ENCODE measurements at regions not wholly inside any gene's neighbourhood (a gene's known extent, or its start where the extent isn't known, plus 50 kb on each side); places are given as distances from the start of the nearest gene placed in this dataset.

DNA sequence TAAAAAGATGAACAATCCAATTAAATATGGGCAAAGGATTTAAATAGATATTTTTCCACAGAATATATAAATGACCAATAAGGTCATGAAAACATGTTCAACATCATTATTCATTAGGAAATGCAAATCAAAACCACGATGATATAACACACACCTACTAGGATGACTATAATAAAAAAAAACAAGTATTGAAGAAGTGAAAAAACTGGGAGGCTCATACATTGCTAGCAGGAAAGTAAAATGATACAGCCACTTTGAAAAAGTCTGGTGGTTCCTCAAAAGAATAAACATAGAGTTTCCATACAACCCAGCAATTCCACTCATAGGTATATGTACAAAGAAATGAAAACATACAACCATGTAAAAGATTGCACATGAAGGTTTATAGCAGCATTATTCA lies 75.7 kb upstream of the RAB4A start:
- no peak for DNase-seq (ENCODE audit: low read depth in 2 of 2, low spot score in 1 of 2)

DNA sequence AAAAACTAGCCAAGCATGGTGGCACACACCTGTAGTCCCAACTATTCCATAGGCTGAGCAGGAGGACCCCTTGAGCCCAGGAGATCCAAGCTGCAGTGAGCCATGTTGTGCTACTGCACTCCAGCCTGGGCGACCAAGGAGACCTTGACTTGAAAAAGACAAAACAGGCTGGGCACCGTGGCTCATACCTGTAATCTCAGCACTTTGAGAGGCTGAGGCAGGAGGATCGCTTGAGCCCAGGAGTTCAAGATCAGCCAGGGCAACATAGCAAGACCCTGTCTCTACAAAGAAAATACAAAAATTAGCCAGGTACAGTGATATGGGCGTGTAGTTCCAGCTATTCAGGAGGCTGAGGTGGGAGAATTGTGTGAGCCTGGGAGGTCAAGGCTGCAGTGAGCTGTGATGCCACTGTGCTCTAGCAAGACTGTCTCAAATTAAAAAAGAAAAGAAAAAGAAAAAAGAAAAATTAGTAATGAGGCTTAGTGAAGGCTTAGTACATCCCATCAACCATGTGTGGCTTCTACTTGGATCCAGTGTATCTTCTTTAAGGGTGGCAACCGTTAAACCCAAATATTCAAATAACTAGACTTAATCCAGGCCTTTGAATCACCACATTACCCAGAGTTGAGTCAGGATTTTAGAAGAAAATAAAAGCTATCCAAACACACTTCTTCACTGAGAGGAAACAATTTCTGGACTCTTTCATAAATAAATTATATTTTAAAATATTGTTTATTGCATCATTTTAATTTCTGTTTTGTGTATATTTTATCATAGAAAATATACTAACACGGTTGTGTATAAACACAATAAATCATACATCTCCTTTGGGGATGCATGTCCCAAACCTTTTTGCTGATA lies 74.3 kb upstream of the RAB4A start:
- no peak for DNase-seq (ENCODE audit: low read depth in 2 of 2, low spot score in 1 of 2)

DNA sequence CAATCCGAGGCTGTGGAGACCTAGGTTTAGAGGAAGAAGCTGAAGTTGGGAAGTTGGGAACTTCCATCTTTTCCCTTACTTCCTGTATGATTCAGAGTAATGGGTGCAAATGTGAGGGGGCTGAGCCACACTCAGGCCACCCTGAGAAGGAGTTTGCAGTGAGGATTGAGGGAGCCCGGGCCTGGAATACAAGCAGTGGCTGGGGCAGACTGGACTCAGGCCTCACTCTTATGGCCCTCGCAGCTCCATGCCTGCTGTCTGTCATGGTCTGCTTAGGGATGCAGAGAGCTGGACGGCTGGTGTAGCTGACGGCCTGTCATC lies 73.7 kb upstream of the RAB4A start:
- DNase-seq (ENCODE audit: low read depth in 2 of 2, low spot score in 1 of 2) = no peak

DNA sequence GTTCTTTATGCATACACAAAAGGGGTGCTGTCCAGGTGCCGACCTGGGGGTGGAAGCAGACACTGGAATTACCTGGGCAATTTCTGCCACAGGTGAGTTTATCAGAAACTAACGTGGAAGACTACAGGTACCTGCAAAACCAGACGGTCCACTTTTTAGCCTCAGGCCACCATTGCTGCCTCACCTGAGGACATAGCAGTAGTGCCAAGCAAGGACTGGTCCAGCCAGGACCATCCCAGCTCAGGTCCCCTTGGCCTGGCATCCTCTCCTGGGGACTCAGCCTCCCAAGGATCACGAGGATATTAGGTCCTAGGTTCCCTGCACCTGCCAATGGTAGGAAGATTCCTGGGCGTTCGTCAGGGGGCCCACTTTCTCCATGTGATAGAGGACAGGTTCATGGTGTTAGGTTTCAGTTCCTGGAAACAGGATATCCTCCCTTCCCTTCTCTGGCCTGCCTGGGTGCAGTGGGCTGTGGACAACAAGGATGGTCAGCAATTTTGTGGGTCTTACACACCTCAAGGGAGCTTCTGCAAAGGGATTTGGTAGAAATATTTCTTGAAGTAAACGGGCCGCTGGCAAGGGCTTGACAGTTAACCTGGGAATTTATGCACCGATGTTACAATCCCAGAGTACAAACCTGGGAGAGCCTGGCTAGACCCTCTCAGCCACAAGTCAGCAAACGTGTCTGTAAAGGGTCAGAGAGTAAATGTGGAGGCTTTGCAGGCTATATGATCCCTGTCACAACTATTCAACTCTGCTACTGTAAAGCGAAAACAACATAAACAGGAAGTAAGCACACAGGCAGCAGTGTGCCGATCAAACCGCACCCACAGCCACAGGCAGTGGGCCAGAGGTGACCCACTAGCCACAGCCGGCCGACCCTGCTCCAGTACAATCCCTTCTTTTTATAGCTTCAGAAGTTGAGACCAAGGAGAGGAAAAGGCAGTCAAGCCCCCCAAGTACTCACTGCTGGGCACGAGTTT lies 71.4 kb upstream of the RAB4A start:
- no peak for DNase-seq (ENCODE audit: low read depth in 2 of 2, low spot score in 1 of 2)

DNA sequence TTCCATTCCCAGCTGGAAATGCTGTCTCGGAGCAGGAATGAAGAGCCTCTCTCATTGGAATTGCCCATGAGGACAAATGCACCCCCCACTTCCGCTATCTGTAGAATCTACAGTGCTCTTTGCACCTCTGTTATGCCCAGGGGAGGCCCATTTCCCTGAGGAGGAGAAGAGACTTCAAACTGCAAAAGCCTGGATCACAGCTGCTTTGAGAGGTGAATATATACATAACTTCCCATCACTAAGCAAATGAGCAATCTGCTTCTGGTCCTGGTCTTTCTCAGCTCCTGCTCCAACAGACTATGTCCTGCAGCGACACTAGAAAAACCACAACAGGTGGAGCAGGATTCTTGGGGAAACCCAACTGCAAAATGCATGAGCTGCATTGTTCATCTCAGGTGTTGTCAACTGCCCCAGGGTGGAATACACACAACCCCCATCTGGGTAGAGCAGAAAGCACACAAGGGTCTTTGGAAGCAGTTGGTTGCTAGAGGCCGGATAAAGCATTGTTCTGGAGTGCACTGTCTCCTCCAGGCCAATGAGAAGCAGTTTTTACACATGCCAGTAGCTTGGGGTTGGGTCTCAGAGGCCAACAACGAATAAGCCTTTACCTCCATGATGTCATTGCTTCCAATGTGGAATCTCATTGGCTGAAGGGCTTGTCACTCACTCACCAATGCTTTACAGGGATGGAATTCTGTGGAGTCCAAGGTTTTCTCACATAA lies 67.7 kb upstream of the RAB4A start:
- no peak for DNase-seq (ENCODE audit: low read depth in 2 of 2, low spot score in 1 of 2)

DNA sequence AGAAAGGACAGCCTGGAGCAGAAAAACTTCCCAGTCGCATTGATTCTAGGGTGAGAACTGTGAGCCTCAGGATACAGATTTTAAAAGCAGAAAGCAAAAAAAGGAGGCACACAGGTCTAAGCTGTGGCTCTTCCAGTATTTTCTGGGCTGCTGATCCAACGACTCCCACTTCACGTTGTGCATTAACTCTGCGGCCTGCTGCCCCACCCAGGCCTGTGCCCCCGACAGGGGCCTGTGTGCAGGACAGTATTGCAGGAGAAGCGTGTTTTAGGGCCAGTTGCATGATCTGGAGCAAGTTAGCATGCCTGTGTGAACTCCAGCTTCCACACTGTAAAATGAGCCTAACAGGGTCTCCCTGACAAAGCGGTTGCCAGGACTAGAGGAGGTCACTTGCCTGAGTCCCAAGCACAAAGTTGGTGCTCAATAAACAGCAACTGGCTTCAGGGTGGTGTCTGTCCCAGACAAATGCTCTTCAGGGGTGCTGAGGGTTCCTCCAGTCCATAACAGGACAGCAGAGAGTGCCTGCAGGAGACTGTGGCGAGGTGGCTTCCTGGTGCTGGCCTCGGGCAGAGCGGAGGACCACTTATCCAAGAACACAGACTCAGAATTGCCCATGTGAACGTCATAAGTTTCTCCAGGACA lies 66.8 kb upstream of the RAB4A start:
- no peak for DNase-seq (ENCODE audit: low read depth in 2 of 2, low spot score in 1 of 2)

DNA sequence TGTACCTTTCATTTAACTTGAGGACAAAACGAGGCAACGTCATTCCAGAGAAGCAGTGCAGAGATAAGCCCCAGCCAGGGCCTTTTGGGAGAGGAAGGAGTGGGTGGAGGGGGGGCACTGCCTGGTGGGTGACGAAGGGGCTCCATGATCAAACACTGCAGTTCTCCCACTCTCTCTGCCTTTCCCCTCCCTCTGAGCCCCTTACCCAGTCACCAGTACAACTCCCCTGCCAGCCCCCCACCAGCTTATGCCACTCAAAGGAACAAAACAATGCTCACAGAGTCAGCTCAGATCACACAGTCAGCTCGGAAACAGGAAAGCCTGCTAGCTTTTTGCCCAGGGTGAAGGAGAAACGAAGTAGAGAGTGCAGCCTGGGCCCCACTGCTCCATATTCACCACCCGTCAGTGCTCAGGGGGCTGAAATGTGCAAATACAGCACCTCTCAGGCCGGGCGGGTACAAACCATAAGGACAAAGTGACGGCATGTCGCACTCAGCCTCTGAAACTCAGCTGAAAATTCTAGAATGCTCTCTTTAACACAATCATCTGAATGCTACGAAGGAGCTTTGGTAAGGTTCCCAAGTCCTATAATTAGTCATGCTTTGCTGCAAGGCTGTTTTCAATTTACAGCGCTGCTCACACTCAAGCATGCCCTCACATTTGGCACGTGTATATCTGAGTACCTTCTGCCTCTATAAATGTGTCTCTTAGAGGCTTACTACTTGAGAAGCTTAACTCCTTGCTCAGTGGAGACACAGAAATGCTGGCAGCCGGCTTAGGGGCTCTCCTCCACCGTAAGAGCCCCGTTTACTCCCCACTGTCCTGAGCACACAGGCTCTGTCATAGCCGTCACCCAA lies 65.8 kb upstream of the RAB4A start:
- DNase-seq (ENCODE audit: low read depth in 2 of 2, low spot score in 1 of 2) = no peak

DNA sequence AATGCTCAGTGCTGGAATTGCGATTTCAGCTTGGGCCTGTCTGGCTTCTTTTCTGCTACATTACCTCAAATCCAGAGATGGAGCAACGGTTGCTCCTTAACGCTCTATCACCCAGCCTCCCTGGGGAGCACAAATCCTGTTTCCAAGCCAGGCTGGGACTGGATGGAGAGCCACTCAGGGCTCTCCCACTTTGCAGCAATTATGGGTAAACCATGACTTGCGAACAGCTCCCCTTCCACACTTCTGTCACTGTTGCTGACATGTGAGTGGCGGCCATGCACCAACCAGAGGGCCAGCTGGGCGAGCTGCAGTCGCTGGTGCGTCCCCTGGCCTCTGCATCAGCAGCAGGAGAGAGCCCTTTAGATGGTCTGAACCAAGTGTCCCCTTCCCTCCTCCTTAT lies 65.1 kb upstream of the RAB4A start:
- no peak for DNase-seq (ENCODE audit: low read depth in 2 of 2, low spot score in 1 of 2)

DNA sequence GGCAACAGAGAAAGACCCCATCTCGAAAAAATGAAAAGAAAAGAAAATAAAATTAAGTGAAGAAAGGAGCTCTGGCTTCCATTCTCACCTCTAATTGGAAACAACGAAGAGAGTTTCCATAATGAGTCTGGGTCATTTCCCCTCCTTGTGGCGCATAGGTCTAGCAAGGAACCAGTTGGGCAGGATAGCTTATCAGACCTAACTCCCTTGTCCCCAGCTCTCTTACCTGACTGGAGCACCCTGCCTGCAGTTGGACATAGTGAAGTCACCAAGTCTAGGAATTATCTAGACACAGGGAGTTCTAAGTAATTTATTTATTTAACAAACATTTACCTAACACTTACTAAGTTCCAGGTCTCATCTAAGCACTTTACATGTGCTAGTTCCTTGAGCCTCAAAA lies 63.0 kb upstream of the RAB4A start:
- DNase-seq (ENCODE audit: low read depth in 2 of 2, low spot score in 1 of 2) = no peak

DNA sequence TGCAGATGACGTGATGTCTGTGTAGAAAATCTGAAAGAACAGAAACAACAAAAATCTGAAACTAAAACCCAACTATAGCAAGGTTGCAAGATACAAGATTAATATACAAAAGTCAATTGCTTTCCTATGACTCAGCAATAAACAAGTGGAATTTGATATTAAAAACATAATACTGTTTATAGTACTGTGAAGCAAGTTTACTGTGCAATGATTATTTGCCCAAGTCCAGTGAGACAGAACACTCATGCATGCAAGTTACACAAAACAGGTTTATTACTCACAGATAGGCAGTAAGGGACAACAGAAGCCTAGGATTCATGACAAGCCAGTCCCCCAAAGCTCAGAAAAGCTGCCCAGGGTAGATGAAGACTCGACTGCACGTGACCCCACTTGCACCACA lies 62.4 kb upstream of the RAB4A start:
- no peak for DNase-seq (ENCODE audit: low read depth in 2 of 2, low spot score in 1 of 2)

DNA sequence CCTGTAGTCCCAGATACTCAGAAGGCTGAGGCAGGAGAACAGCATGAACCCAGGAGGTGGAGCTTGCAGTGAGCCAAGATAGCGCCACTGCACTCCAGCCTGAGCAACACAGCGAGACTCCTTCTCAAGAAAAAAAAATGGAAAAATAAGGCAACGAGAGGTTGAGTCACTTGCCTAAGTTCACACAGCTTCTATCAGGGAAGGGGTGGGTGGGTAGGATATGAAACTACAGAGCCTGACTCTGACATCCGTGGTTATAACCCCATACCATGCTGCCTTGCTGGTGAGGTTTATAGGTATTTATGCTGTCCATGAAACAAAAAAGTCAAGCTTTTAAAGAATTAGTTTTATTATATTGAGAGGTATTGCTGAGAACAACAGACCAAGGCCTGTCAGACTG lies 61.5 kb upstream of the RAB4A start:
- no peak for DNase-seq (ENCODE audit: low read depth in 2 of 2, low spot score in 1 of 2)

DNA sequence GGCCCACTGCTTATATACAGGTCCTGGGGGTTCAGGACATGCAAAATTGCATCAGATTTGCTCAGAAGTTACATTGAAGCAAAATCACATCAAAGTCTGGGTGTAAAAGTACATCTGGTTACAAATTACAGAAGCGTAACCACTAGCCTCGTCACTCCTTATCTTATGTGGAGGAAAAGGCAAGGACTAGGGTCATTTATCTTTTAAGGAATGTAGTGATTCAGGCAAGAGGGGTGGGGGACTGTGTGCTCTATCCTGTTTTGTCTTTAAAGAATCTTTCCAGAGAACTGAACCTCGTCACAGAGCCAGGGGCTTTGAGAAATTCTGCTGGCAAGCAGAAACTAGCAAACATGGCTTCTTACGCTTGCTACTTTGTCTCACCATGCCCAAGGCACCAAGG lies 61.1 kb upstream of the RAB4A start:
- DNase-seq (ENCODE audit: low read depth in 2 of 2, low spot score in 1 of 2) = no peak

DNA sequence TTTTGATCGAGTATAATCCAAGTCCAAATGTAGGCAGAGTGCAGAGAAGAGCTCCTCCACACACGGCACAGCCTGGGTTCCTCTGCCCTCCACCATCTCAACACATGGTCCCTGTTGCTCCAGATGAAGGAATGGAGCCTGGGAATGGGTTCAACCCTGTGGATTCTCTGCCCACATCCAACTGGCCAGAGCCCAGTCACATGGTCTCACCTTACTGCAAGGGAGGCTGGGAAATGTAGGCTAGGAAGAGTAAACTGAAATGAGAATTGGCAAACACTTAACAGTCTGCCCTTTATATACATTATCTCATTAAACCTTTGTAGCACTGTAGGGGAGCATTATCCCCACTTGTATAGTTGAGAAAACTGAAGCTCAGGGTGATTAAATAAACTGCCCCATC lies 60.1 kb upstream of the RAB4A start:
- no peak for DNase-seq (ENCODE audit: low read depth in 2 of 2, low spot score in 1 of 2)

DNA sequence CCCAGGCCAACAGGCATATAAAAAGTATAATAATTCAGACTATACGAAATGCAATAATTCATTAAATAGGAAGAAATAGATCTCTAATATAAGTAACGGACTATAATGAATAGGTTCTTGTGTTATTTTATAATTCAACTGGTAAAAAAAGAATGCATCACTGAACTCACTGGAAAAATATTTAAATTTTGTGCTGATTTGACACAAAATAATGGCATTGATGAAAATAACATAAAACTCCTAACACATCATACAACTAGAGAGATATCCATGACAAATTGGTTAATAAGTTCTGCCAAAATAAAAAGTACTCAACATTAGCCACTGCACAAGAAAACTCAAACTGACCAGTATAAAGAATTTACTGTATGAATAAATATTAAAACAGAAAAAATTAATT lies 57.1 kb upstream of the RAB4A start:
- DNase-seq (ENCODE audit: low read depth in 2 of 2, low spot score in 1 of 2) = no peak

DNA sequence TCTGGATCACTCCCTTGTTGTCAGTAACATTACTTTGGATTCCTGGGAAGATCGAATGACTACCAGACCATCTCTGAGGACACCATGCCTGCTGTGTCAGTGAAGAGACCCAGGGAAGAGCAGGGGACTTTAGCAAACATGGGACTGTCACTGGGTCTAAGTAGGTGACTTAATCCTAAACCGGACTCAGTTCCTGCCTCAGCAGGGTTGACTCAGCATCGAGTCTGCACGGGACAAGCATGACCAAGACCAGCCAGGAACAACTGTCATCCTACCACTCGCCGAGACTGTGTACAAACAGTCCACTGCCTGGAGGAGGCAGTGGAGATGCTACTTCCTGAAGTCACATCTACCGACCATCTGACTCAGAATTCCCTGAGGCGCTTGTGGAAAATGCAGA lies 53.2 kb upstream of the RAB4A start:
- no peak for DNase-seq (ENCODE audit: low read depth in 2 of 2, low spot score in 1 of 2)

DNA sequence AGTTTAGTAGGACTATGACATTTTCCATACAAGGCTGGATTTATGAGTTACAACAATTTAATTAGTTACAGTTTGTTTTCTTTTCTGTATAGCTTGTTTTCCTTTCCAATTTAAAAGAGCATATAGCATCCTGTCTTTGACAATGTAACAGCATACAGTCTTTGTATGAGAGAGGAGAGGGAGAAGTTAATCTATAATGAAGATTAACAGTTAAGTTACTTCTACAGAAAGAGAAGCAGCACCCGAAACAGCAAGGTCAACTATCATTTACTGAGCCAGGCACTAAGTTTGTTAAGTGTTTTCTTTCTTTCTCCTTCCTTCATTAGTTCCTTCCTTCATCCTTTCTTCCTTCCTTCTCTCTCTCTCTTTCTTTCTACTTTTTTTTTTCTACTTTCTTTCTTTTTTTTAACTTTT lies 52.3 kb upstream of the RAB4A start:
- no peak for DNase-seq (ENCODE audit: low read depth in 2 of 2, low spot score in 1 of 2)

DNA sequence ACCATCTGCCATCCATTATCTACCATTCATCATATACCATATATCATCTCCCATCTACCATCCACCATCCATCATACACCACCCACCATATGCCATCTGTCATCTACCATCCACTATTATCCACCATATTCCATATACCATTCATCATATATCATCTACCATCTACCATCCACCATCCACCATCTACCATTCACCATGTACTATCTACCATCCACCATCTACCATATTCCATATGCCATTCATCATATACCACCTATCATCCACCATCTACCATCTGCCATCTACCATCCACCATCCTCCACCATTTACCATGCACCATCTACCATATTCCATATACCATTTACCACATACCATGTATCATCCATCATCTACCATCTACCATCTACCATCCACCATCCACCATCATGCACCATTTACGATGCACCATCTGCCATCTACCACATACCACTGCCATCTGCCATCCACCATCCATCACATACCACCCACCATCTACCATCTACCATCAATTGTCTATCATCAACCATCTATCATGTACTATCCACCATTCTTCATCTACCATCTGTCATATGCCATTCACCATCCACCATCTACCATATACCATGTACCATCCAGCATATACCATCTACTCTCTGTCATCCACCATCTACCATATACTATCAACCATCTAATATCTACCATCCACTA lies 50.6 kb upstream of the RAB4A start:
- DNase-seq (ENCODE audit: low read depth in 2 of 2, low spot score in 1 of 2) = no peak

DNA sequence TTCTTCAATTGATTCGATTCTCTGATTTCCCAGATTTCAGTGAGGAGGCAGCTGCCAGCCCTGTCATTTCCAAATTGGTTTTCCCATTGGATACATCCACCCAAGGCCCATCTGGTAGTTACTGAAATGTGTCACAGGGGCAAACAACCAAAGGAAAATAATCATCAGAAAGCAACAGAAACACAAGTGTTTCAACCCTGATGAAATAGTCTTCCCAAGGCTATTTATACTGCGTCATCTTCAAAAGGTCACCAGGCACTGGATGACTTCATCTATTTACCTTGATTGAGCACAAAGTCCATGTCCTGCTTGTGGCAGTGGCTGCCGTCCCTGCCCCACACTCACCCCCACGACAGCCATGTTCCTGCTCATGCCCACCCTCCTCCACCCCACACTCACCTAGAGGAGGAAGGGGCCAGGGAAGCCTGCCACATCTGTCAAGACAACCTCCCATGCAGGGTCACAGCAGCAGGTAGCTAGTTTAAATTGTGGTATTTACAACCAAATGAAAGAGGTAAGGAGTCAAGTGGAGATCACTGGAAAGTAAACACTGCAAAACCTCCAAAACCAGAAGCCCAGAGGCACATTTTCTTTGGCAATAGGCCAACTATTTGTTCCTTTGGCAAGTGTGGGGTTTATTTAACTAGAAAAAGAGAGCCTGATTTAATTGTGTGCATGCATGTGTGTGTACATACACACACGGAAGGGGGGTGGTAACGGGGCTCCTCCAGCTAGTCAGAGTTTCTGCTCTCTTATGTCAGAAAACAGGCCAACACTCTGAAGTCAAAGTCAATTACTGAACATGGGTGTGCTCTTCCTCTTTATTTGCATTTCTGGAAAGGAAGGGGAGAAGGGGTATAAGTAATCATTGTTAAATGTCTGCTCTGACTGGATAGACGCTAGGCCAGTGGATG lies 49.5 kb upstream of the RAB4A start:
- no peak for DNase-seq (ENCODE audit: low read depth in 2 of 2, low spot score in 1 of 2)

All from stimulated activated CD8-positive, alpha-beta memory T cell treated with anti-CD3 and anti-CD28 coated beads, Interleukin-4, amount 100 ng/mL, for 4 hours (primary cell).